ENCODE measurements at regions not wholly inside any gene's neighbourhood (a gene's known extent, or its start where the extent isn't known, plus 50 kb on each side); places are given as distances from the start of the nearest gene placed in this dataset.

- TF ChIP-seq, protein P1, sequence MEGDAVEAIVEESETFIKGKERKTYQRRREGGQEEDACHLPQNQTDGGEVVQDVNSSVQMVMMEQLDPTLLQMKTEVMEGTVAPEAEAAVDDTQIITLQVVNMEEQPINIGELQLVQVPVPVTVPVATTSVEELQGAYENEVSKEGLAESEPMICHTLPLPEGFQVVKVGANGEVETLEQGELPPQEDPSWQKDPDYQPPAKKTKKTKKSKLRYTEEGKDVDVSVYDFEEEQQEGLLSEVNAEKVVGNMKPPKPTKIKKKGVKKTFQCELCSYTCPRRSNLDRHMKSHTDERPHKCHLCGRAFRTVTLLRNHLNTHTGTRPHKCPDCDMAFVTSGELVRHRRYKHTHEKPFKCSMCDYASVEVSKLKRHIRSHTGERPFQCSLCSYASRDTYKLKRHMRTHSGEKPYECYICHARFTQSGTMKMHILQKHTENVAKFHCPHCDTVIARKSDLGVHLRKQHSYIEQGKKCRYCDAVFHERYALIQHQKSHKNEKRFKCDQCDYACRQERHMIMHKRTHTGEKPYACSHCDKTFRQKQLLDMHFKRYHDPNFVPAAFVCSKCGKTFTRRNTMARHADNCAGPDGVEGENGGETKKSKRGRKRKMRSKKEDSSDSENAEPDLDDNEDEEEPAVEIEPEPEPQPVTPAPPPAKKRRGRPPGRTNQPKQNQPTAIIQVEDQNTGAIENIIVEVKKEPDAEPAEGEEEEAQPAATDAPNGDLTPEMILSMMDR (IDR thresholded peaks at IDR 0.05; ENCODE audit: low read length) = no peak
- TF ChIP-seq EZH2 (optimal IDR thresholded peaks at IDR 0.05; ENCODE audit: low read depth, low read length) = no peak
- TF ChIP-seq EZH2phosphoT487 (IDR thresholded peaks at IDR 0.05; ENCODE audit: low read length) = no peak
Measured at GRCh38 chr15:62637950-62638619, 404.5 kb upstream of the TPM1 start.

Measured in MM.1S (cell line).